HepG2 (cell line): ENCODE measurements at regions not wholly inside any gene's neighbourhood (a gene's known extent, or its start where the extent isn't known, plus 50 kb on each side); places are given as distances from the start of the nearest gene placed in this dataset.

Source experiments
- AFF4 ChIP-seq: sonication (generic); formaldehyde crosslinking; IDR thresholded peaks from 2 replicates; pipeline ENCODE4 v1.4.0; 2020; ENCODE audit warnings: missing genetic modification reagents
- CTCF ChIP-seq: sonication (generic); formaldehyde crosslinking; IDR thresholded peaks from 2 replicates; pipeline ENCODE4 v1.5.0; 2020; ENCODE audit warnings: mild to moderate bottlenecking, missing genetic modification reagents, moderate library complexity
- ELF4 ChIP-seq: sonication (generic); formaldehyde crosslinking; IDR thresholded peaks from 2 replicates; pipeline ENCODE4 v1.5.0; 2020; ENCODE audit warnings: missing genetic modification reagents, mild to moderate bottlenecking, moderate library complexity, borderline replicate concordance
- NFE2L1 ChIP-seq: sonication (generic); formaldehyde crosslinking; IDR thresholded peaks from 2 replicates; pipeline ENCODE4 v1.4.0; 2020; ENCODE audit warnings: missing genetic modification reagents, mild to moderate bottlenecking, borderline replicate concordance
- XBP1 ChIP-seq: sonication (generic); formaldehyde crosslinking; IDR thresholded peaks from 2 replicates; pipeline ENCODE4 v1.5.0; 2020; ENCODE audit warnings: missing genetic modification reagents
- ZNF780A ChIP-seq: sonication (generic); formaldehyde crosslinking; IDR thresholded peaks from 2 replicates; pipeline ENCODE4 v1.8.0; 2022; ENCODE audit warnings: mild to moderate bottlenecking, missing genetic modification reagents, moderate library complexity
- ZSCAN30 ChIP-seq: sonication (generic); formaldehyde crosslinking; IDR thresholded peaks from 2 replicates; pipeline ENCODE4 v1.5.0; 2020; ENCODE audit warnings: mild to moderate bottlenecking, missing genetic modification reagents

GRCh38 chr11:27896096-27896495 is 195.8 kb upstream of the BDNF start:
- TF ChIP-seq CTCF (CRISPR knock-in tag) (no peak), ELF4 (CRISPR knock-in tag) (no peak), AFF4 (CRISPR knock-in tag) (no peak), NFE2L1 (CRISPR knock-in tag) (no peak), XBP1 (CRISPR knock-in tag) (no peak), ZNF780A (no peak), ZSCAN30 (CRISPR knock-in tag) (no peak)
